BE2C (cell line): ENCODE measurements at regions not wholly inside any gene's neighbourhood (a gene's known extent, or its start where the extent isn't known, plus 50 kb on each side); places are given as distances from the start of the nearest gene placed in this dataset.

Experiments used
- DNase-seq: peaks from one replicate; pipeline ENCODE4 v3.0.0-alpha.2; 2020
- H3K27me3 ChIP-seq: fragments of 250-450 bp; sonication (Bioruptor Pico); 2 replicates; pipeline ENCODE4 v1.5.1; 2020; ENCODE audit warnings: mild to moderate bottlenecking
- H3K36me3 ChIP-seq: fragments of 250-450 bp; sonication (Bioruptor Pico); 2 replicates; pipeline ENCODE4 v1.5.1; 2020; ENCODE audit warnings: mild to moderate bottlenecking
- H3K4me1 ChIP-seq: fragments of 250-450 bp; sonication (Bioruptor Pico); 2 replicates; pipeline ENCODE4 v1.5.1; 2020
- H3K4me3 ChIP-seq: 2 replicates; pipeline ENCODE4 v1.5.1; 2011; ENCODE audit warnings: low read depth, low read length
- H3K9me3 ChIP-seq: fragments of 250-450 bp; sonication (Bioruptor Pico); 2 replicates; pipeline ENCODE4 v1.5.1; 2020
- TF ChIP-seq, protein P1 (sequence below): IDR thresholded peaks from 2 replicates; pipeline ENCODE4 v1.5.1; 2012; ENCODE audit warnings: mild to moderate bottlenecking, low read depth, low read length

DNA sequence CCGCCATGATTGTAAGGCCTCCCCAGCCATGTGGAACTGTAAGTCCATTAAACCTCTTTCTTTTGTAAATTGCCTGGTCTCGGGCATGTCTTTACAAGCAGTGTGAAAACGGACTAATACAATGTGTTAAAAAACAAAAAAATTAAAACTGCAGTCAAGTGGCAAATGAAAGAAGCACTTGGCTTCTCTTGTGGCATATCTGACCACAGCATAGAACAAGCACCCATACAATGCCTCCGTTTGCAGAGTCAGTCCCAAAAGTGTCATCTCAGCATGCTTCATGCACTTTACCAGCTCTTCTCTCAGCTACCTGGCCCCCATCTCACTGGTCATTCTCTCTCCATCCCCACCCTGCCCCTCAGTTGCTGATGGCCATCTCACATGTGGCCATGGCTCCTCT lies 51.1 kb upstream of the DAPK1 start:
- DNase-seq, result no peak
- Histone ChIP-seq H3K36me3 (no peaks in the 10 kb centered on the region), H3K9me3 (no peaks in the 10 kb centered on the region), H3K4me1 (peaks cover 8% of the 10 kb centered on the region), H3K4me3 (no peak overlapping the region), H3K27me3 (no peaks in the 10 kb centered on the region)
- TF ChIP-seq, protein P1, sequence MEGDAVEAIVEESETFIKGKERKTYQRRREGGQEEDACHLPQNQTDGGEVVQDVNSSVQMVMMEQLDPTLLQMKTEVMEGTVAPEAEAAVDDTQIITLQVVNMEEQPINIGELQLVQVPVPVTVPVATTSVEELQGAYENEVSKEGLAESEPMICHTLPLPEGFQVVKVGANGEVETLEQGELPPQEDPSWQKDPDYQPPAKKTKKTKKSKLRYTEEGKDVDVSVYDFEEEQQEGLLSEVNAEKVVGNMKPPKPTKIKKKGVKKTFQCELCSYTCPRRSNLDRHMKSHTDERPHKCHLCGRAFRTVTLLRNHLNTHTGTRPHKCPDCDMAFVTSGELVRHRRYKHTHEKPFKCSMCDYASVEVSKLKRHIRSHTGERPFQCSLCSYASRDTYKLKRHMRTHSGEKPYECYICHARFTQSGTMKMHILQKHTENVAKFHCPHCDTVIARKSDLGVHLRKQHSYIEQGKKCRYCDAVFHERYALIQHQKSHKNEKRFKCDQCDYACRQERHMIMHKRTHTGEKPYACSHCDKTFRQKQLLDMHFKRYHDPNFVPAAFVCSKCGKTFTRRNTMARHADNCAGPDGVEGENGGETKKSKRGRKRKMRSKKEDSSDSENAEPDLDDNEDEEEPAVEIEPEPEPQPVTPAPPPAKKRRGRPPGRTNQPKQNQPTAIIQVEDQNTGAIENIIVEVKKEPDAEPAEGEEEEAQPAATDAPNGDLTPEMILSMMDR, result no peak

- Histone ChIP-seq H3K36me3 (no peaks in the 10 kb centered on the region), H3K4me3 (no peak overlapping the region), H3K4me1 (peaks cover 8% of the 10 kb centered on the region), H3K27me3 (no peaks in the 10 kb centered on the region), H3K9me3 (no peaks in the 10 kb centered on the region)
- peak; percentile 66 for DNase-seq
- TF ChIP-seq, protein P1, result no peak
Measured at GRCh38 chr9:87447547-87448432, 49.9 kb upstream of the DAPK1 start.
